ENCODE measurements at regions not wholly inside any gene's neighbourhood (a gene's known extent, or its start where the extent isn't known, plus 50 kb on each side); places are given as distances from the start of the nearest gene placed in this dataset.

DNA sequence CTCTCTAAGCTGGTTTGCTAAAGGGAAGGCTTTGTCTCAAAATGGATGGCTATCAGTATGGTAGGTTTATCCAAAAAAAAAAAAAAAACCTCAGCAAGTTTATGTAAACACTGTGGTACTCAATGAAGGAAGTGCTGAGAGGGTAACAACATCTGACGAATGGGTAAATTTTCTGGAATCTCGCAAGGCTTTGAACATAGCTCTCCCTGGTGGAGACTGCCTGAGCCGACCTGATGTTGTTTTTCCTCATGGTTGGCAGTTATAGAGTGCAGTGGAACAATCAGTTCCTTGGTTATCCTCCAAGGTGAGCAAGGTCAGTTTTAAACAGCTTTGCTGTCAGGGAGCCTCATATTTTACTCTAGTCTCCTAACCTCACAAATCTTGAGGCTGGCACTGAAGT, 94.6 kb downstream of the ZPLD1 start:
- DNase-seq: no peak

DNA sequence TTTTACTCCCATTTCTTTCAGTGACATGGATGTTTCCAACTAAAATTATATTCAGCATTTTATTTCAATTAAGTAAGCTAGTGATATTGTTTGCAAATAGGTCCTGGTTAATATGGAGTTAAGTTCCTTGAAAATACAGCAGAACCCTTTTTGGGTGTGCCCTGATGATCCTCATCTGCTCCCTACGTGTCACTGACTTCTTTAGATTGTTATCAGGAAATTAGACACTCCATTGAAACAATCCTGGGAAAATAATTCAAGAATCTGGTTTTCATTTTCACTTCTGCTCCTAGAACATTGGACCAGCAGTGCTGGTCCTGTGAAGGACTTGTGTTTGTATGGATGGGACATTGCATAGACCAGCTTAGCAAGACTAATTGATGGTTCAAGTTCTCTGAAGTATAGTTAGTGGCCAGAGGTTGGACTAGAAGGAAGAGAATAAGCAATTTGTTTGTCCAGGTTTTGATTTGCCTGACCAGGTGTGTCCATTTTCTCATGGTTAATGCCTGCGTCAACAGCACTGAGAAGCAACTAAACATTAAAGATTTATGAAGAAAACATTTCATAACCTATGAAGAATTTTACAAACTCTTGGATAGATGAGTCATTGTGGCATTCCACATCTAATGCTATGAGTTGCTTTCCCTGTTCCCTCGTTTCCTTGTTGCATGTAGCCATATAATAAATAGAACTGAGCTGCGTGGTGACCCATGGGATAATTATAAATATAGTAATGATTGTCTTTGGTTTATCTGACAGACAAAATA, 95.8 kb downstream of the ZPLD1 start:
- no peak for DNase-seq

DNA sequence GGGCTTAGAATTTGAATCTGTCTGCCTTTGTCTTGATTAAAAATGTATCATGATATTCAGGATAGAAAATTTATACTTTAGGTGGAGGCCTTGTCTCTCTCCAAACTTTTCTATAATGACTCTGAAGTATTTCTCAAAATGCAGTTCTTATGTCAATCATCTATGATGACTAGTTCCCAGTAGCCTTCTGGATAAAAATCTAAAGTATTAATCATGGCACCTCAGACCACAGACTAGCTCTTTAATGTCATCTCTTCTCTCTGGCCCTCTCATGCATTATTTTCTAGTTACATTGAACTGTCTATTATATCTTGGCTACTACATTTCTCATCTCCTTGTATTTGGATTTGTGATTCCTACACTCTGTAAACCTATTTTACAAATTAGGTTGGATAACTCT, 96.9 kb downstream of the ZPLD1 start:
- DNase-seq: no peak

DNA sequence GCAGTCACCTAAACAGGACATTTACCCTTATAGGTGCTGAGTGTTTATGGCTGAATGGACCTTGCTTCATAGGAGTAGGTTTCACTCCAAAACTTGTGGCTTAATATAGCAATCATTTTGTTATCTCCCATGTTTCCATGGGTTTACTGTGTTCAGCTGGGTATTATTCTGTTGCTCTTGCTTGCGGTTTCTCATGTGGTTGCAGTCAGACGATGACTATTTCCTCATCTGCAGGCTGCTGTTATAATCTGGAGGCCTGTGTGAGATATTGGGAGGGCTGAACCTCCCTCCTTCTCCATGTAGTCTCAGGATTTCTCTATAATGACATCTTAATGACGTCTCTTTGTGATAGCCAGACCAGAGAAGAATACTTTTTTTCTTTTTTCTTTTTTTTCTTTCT, 98.1 kb downstream of the ZPLD1 start:
- peak; percentile 32 for DNase-seq

DNA sequence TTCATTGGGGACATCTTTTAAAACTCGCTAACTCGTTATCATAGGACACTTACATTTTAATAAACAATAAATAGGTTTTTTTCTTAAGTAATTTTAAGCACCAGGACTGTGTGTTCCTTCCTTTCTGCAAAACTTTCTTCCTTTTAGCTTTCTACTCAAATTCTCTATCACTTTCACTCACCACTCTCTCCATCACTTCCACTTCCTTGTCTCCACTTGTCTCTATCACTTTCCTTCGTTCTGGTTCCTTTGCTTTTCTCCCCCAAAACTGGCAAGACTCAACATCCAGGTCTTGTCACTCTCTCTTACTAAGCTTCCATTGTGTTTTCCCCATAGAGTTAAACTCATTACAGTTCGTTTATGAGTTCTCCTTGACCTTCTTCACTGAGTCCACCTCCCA, 99.0 kb downstream of the ZPLD1 start:
- no peak for DNase-seq

DNA sequence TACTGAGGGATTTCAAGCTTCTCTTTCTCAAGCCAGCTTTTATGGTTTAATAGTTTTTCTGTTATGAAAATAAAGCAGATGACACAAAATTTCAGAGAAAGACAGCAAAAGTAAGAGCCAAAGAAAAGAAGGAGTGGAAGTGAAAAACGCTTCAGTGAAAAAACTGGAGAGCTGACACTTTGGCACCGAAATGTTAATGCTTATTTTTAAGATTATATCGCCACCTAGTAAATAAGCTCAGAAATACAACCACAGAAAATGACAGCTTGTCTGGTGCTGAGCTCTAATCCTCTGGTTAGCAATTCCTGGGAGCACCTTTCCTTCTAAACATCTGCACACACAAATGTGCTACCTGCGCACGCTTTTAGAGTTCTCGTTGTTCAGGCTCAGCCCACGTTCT, 101.6 kb downstream of the ZPLD1 start:
- DNase-seq: peak; percentile 23

DNA sequence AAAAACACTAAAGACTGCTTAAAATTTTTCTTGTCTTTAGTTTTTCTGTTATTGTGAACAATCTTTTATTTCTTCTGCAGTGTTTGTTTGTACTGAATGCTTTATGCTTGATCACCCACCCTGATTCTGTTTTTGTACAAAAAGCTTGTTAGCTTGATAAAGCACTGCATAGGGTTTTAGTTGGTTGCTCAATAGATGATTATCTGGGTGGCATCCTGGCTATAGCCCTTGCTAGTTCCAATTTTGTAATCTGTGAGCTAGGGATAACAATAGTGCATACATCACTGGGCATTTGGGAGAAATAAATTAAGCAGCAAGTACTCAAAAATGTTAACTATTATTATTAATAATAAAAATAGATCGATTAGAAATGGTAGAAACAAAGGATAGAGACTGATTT, 102.3 kb downstream of the ZPLD1 start:
- DNase-seq: no peak

DNA sequence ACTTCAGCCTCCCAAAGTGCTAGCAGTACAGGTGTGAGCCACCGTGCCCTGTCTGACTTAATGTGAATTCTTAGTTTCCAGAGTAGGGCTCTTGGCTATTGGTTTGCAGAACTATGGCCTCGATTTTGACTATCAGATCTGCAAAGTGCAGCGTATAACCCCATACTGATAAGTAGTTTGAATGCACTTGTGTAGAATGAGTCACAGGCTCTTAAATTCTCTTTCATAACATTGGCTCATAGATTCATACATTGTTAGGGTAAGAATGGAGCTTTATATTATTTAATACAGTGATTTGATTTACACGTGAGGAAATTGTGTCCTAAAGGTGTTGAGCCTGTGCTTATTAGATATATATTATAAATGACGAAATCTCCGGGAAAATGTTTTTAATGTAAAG, 109.9 kb downstream of the ZPLD1 start:
- DNase-seq: no peak

DNA sequence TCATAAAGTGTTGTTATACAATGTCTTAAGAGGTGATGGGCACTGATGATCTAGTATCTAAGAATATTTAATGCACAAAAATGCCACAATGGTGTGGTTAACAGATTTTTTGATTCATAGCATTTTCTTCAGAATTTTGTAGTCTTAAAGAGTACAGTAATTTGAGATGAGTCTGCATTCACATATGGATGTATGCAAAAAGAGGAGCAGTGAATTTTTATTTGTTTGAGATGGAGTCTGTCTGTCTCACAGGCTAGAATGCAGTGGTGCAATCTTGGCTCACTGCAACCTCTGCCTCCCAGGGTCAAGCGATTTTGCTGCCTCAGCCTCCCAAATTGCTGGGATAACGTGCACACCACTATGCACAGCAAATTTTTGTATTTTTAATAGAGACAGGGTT, 110.5 kb downstream of the ZPLD1 start:
- DNase-seq: no peak

DNA sequence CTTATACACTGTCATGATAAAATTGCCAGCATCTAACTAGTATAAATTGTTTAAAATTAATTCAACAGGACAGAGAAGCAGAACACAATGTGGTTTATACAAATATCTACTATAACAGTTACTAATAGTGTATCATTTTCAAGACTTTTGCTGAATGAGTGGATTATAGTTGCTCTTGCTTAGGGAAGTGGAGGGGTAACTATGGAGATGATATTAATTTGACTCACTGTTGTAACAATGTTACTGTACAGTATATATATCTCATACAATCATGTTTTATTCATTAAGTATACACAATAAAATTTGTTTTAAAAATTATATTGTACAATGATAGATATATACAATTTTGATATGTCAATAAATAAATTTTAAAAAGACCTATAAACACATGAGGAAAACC, 119.1 kb downstream of the ZPLD1 start:
- no peak for DNase-seq

DNA sequence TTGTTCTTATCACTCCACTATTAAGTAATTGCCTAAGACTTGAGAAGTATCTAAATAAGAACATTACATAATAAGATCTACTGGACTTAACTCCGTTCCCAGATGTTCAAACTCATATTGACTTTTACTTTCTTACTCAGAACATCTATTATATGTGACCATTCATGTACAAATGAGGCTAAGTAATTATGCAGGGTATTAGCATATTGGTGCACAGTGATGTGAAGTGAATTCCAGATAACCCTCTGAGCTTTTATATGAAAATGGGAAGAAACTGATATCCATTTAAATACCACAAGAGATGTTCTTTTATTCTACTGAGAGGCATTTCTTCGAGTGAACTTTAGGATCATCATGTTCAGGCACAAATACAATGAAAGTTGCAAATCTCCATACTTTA, 135.7 kb downstream of the ZPLD1 start:
- no peak for DNase-seq

DNA sequence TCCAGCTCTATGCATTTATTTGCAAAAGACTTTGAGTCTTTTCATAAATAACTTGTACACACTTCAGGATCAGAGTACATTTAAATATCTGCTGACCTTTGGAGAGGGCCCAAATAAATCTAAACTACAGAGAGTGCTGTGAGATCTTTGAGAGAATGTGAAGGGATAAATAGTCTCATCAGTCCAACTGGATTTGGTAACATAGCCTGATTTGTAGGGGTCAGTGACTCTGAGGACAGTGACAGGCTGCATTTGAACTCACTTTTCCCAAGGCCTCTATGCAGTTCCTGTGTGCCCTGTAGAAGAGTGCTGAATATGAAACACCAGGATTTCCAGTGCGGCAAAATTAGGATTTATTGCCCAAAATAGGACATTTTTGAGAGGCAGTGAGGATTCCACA, 136.2 kb downstream of the ZPLD1 start:
- DNase-seq: no peak

DNA sequence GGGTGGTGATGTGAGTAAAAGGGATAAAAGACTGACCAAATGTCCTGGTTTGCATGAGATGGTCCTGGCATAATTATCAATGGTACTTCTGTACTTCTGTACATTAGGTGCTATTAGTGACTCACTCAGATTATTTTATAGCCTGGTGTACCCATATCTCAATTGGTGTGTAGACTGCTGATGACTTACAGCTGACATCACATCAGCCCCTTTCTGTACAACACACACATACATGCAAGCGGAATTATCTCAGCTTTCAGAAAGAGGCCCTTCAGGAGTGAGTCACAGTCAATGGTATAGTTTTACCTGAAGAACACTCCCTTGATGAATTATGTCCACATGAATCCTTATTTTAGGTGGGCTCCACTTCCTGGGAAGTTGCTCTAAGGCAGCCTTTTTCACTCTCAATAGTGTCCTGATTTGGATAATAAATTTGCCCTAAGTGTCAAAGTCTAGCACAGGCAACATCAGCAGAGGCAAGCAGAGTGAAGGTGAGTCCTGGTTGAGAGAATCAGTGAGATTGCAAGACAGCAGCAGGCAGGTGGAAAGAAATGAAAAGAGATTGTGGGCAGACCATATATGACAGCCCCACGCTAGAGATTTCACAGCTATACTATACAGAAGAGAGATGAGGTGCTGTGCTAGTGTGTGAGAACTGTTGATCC, 137.0 kb downstream of the ZPLD1 start:
- DNase-seq: no peak

DNA sequence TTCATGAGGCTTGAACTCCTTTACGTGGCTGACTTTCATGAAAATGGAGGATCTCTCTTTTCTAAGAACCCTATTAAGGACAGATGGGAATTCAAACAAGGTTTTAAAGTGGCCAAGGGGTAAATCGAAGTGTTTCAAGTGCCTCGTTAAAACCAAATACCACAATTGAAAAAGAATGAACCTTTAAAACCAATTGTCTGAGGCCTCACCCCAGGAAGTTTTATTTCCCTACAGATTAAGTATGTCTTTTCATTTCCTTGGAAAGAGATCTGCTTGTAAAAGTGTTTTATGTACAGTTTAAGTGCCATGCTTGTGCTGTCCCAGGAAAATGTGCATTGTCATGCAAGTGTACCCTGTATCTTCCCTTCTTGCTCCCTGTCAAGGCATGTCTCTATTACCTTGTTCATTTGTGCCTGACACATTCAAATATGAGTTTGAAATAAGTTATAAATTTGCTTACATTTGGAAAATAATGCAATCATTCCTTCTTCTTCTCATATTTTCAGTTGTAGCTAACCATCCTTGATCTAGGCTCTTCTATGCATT, 138.7 kb downstream of the ZPLD1 start:
- DNase-seq: no peak

DNA sequence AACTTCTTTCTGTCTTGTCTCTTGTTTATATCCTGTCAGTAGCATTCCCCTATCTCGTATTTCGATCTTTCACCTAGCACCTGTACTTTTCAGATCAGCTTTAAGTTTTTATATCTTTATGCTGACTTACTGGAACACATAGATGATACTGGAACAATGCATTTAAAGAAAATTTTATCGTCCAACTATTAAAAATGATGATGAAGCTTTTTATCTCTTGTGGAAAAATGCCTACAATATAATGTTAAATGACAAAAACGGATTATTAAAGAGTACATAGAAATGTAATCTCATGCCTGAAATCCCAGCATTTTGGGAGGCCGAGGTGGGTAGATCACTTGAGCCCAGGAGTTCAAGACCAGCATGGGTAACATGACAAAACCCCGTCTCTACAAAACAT, 139.5 kb downstream of the ZPLD1 start:
- no peak for DNase-seq

DNA sequence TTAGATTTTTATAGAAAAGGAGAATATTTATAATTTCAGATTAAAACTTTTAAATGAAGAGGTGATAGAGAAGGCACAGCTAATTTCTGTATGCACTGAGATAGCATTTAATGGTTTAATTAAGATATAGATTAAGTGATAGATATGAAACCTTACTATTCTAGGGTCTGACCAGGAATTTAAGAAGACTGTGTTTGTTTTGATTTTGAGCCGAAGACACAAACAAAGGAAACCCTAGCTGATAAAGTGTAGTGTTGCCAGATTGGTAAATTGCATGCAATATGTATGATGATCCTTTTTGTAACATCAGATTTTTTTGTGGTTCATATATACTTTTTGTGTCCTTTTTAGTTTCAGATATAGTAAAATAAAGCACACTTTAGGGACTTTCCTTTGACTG, 141.8 kb downstream of the ZPLD1 start:
- DNase-seq: no peak

DNA sequence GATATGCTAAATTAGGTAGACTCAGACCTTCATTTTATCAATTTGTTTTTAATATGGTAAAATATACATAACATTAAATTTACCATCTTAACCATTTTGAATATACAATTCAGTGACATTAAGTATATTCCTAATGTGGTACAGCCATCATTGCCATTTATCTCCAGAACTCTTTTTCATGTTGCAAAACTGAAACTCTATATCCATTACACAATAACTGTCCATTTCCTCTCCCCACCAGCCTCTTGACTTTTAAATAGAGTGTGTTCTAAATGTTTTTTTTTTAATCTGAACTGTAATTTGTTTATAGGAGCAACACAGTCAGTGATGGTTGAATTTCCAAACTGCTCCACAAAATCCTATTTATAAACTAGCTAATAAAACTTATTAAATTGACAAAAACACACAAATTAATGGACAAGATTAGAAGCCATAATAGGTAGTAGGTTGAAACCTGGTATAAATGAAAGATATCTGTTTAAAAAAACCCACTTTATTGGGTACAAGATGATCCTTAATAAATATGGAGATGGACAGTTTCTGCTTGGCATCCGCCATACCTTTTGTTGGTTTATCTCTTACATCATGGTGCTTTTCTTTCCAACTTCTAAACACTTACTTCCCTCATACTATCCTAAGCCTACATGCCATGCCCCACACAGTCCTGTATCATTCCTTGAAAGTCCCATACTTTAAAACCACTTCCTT, 142.4 kb downstream of the ZPLD1 start:
- no peak for DNase-seq

DNA sequence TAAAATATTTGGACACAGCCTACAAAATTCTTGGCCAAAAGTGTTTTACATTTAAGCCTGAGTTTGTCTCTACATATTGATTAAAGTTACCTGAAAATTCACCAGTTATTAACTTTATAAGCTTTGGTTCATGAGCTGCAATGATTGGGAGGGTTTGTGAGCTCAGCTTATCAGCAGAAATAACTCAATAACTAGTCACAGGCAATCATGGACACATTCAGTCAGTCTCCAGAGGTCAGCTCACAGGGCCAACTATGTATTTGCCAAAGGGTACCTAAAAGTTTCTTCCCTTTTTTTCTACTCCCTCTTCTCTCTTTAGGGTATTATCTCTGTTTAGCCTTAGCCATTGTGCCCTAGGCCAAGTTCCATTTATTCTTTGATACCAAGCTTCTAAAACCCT, 145.9 kb downstream of the ZPLD1 start:
- DNase-seq: no peak

DNA sequence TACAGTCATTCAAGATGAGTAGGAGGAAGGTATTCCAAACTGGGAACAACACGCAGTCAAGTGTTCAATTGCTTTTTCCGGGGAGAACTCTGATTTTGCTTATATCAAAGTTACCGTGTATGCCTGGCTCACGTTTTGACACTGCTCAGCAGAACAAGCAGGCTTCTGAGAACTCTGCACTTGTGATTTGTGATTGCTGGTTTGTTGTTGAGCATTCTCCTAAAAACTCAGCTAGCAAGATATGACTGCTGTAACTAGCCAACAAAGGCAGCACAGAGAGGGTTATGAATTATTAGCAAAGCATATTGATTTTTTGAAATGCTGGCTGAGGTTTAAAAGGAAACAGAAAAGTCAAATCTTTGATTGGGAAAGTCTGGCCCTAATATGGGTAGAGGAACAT, 151.7 kb downstream of the ZPLD1 start:
- DNase-seq: no peak

DNA sequence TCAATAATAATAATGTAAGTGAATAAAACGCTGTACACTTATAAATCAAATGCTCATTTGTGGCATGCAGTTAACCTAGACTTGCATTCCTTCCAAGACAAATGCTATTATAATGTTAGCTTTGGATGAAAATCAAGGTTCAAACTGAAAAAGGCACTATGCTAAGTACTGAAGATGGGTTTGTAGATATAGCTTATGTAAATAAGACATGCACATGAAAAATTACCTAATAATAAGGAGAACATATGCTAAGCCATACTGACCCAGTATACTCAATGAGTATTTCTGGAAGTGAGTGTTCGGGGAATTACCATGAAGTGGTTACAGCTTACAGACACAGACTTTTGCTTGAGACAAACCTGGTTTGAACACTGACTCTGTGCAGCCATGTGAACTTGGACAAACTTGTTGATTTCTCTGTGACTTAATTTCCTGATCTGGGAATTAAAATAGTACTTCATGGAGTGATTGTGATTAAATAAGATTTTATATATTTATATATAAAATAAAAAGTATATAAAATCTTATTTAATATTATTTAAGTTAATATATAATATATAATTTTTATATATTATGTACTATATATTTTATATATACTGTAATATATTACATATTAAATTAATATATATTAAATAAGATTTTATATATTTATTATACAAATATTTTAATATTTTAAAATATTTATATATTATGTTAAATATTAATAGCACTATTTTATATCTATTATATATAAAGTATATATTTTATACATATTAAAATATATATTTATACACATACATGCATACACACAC, 159.2 kb downstream of the ZPLD1 start:
- DNase-seq: no peak

DNA sequence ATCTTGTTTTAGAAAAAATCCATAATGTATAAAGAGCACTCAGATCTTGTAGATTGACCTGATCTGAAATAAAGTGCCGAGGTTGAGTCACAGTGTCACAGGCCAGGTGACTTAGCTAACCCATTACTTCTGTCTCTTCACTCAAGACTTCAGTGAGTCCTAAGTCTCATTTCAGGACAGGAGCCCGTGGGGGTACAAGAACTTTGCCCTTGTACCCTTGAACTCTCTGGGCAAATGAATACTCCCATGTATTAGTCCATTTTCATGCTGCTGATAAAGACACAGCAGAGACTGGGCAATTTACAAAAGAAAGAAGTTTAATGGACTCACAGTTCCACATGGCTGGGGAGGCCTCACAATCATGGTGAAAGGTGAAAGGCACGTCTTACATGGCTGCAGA, 160.2 kb downstream of the ZPLD1 start:
- DNase-seq: no peak

DNA sequence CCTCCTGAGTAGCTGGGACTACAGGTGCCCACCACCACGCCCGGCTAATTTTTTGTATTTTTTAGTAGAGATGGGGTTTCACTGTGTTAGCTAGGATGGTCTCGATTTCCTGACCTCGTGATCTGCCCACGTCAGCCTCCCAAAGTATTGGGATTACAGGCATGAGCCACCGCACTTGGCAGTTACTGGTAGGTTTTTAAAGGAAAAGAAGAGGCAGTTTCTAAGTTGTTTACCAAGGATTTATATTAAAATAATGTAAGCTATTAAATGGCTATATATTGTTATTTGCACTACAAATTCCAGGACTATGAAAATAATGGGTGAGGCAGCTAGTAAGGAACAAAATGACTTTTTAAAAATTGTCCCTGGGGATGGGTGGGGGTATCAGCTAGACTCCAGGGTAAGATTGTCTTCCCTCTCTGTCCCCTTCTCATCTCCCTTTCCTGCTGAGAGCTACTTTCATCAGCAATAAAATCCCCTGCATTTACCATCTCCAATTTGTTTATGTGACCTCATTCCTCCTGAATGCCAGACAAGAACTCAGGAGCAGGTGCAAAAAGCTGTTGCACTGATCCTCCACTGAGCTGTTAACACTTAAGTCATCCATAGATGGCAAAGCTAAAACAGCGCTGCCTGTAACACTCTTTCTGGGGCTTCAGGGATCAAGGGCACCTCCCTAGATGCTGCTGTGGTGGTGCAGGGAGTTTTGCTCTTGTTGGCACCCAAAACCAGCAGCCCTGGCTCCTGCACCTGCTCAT, 165.2 kb downstream of the ZPLD1 start:
- DNase-seq: no peak
